ENCODE measurements at regions not wholly inside any gene's neighbourhood (a gene's known extent, or its start where the extent isn't known, plus 50 kb on each side); places are given as distances from the start of the nearest gene placed in this dataset.

DNA sequence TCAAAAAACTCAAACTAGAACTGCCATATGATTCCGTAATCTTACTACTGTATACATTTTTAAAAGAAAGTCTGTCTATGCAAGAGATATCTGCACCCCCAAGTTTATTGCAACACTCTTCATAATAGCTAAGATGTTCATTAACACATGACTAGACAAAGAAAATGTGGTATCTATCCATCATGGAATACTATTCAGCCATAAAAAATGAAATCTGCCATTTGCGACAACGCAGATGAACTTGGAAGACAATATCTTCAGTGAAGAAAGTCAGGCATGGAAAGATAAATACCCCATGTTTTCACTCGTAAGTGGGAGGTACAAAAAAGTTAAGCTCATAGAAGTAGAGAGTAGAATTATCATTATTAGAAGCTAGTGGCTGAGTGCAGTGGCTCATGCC, 87.3 kb upstream of the DHRSX start:
- H3K4me3 ChIP-seq (ENCODE audit: low read depth in 2 of 2, low read length in 2 of 2), result no peak overlapping the region
- no peaks in the 10 kb centered on the region for H3K4me1 ChIP-seq (ENCODE audit: control insufficient read depth, insufficient read depth, low read length)
- no peaks in the 10 kb centered on the region for H3K9me3 ChIP-seq (ENCODE audit: control insufficient read depth, insufficient read depth, low read depth, low read length)
- BruUV-seq (replicated peaks), result no TSS peak
- in situ Hi-C loops (cut with HindIII; ENCODE audit: low pct_unique_long_range_greater_than_20kb, low sequenced_read_pairs), result no loop called here
- CTCF ChIA-PET, result no interaction called here
- DNase-seq (ENCODE audit: low read depth, low spot score), result no peak
- POLR2A ChIA-PET, result no interaction called here
- intact Hi-C loops (cut with micrococcal nuclease; ENCODE audit: unreplicated experiment), result no loop called here
- no peak for TF ChIP-seq POLR2AphosphoS5 (IDR thresholded peaks at IDR 0.05; ENCODE audit: low read depth, low read length)
- TF ChIP-seq, protein P1, sequence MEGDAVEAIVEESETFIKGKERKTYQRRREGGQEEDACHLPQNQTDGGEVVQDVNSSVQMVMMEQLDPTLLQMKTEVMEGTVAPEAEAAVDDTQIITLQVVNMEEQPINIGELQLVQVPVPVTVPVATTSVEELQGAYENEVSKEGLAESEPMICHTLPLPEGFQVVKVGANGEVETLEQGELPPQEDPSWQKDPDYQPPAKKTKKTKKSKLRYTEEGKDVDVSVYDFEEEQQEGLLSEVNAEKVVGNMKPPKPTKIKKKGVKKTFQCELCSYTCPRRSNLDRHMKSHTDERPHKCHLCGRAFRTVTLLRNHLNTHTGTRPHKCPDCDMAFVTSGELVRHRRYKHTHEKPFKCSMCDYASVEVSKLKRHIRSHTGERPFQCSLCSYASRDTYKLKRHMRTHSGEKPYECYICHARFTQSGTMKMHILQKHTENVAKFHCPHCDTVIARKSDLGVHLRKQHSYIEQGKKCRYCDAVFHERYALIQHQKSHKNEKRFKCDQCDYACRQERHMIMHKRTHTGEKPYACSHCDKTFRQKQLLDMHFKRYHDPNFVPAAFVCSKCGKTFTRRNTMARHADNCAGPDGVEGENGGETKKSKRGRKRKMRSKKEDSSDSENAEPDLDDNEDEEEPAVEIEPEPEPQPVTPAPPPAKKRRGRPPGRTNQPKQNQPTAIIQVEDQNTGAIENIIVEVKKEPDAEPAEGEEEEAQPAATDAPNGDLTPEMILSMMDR (IDR thresholded peaks at IDR 0.05), result no peak
- no peak for TF ChIP-seq SIN3A (IDR thresholded peaks at IDR 0.05; ENCODE audit: borderline replicate concordance, insufficient read depth, low read depth, low read length)
- TF ChIP-seq TCF7L2 (IDR thresholded peaks at IDR 0.05; ENCODE audit: low read depth, low read length), result no peak
- TF ChIP-seq, protein P2, sequence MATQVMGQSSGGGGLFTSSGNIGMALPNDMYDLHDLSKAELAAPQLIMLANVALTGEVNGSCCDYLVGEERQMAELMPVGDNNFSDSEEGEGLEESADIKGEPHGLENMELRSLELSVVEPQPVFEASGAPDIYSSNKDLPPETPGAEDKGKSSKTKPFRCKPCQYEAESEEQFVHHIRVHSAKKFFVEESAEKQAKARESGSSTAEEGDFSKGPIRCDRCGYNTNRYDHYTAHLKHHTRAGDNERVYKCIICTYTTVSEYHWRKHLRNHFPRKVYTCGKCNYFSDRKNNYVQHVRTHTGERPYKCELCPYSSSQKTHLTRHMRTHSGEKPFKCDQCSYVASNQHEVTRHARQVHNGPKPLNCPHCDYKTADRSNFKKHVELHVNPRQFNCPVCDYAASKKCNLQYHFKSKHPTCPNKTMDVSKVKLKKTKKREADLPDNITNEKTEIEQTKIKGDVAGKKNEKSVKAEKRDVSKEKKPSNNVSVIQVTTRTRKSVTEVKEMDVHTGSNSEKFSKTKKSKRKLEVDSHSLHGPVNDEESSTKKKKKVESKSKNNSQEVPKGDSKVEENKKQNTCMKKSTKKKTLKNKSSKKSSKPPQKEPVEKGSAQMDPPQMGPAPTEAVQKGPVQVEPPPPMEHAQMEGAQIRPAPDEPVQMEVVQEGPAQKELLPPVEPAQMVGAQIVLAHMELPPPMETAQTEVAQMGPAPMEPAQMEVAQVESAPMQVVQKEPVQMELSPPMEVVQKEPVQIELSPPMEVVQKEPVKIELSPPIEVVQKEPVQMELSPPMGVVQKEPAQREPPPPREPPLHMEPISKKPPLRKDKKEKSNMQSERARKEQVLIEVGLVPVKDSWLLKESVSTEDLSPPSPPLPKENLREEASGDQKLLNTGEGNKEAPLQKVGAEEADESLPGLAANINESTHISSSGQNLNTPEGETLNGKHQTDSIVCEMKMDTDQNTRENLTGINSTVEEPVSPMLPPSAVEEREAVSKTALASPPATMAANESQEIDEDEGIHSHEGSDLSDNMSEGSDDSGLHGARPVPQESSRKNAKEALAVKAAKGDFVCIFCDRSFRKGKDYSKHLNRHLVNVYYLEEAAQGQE (IDR thresholded peaks at IDR 0.05; ENCODE audit: insufficient read depth in 1 of 2, low read depth in 2 of 2, low read length in 1 of 2), result no peak
- no peaks in the 10 kb centered on the region; the same call in 1 of the 2 replicates for H3K27me3 ChIP-seq (ENCODE audit: control insufficient read depth, insufficient read depth, low read length)
- no peak overlapping the region for H3K27ac ChIP-seq (ENCODE audit: low read length)
- ATAC-seq, result no peak
- H3K36me3 ChIP-seq (ENCODE audit: control insufficient read depth, insufficient read depth, low read length), result no peaks in the 10 kb centered on the region

DNA sequence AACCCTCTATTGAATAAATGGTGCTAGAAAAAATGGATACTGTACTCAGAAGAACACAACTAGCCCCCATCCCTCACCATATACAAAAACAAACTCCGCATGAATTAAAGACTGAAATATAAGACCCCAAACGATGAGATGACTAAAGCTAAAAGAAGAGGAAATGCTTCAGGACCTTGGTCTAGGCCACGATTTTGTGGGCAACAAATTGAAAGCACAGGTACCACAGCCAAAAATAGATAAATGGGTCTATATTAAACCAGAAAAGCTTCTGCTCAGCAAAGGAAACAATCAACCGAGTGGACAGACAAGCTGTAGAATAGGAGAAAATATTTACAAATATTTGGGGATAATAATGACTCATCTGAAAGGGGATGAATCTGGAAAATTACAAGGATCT, 86.4 kb upstream of the DHRSX start:
- Histone ChIP-seq H3K27ac (ENCODE audit: low read length) (no peak overlapping the region), H3K36me3 (ENCODE audit: control insufficient read depth, insufficient read depth, low read length) (no peaks in the 10 kb centered on the region), H3K4me3 (ENCODE audit: low read depth in 2 of 2, low read length in 2 of 2) (no peak overlapping the region), H3K9me3 (ENCODE audit: control insufficient read depth, insufficient read depth, low read depth, low read length) (no peaks in the 10 kb centered on the region), H3K4me1 (ENCODE audit: control insufficient read depth, insufficient read depth, low read length) (no peaks in the 10 kb centered on the region), H3K27me3 (ENCODE audit: control insufficient read depth, insufficient read depth, low read length) (peaks cover 5% of the 10 kb centered on the region; the same call in 1 of the 2 replicates)
- in situ Hi-C loops (cut with HindIII; ENCODE audit: low pct_unique_long_range_greater_than_20kb, low sequenced_read_pairs) (no loop called here), intact Hi-C loops (cut with micrococcal nuclease; ENCODE audit: unreplicated experiment) (no loop called here)
- no TSS peak for BruUV-seq (replicated peaks)
- ChIA-PET CTCF (no interaction called here), POLR2A (no interaction called here)
- ATAC-seq (no peak), DNase-seq (ENCODE audit: low read depth, low spot score) (no peak)
- TF ChIP-seq, protein P2 (IDR thresholded peaks at IDR 0.05; ENCODE audit: insufficient read depth in 1 of 2, low read depth in 2 of 2, low read length in 1 of 2), result no peak
- no peak for TF ChIP-seq POLR2AphosphoS5 (IDR thresholded peaks at IDR 0.05; ENCODE audit: low read depth, low read length)
- TF ChIP-seq TCF7L2 (IDR thresholded peaks at IDR 0.05; ENCODE audit: low read depth, low read length), result no peak
- TF ChIP-seq, protein P1 (IDR thresholded peaks at IDR 0.05), result no peak
